ENCODE measurements at regions not wholly inside any gene's neighbourhood (a gene's known extent, or its start where the extent isn't known, plus 50 kb on each side); places are given as distances from the start of the nearest gene placed in this dataset.

- TF ChIP-seq SKIL (CRISPR knock-in tag; IDR thresholded peaks at IDR 0.05; ENCODE audit: borderline replicate concordance) (no peak), ASH2L (IDR thresholded peaks at IDR 0.05; ENCODE audit: insufficient read length, low read depth, low read length) (no peak), FOXA1 (IDR thresholded peaks at IDR 0.05) (no peak), FOXA1 (CRISPR knock-in tag; IDR thresholded peaks at IDR 0.05) (no peak), SAFB2 (CRISPR knock-in tag; IDR thresholded peaks at IDR 0.05; ENCODE audit: borderline replicate concordance, low read depth) (no peak), THAP9 (CRISPR knock-in tag; IDR thresholded peaks at IDR 0.05; ENCODE audit: borderline replicate concordance) (no peak), ZNF546 (CRISPR knock-in tag; conservative IDR thresholded peaks at IDR 0.05) (no peak), ZNF547 (CRISPR knock-in tag; IDR thresholded peaks at IDR 0.05) (no peak), SOX13 (IDR thresholded peaks at IDR 0.05) (no peak), SOX13 (CRISPR knock-in tag; conservative IDR thresholded peaks at IDR 0.05 in 1 of 2, IDR thresholded peaks at IDR 0.05 in 1 of 2) (no peak), ELK4 (CRISPR knock-in tag; IDR thresholded peaks at IDR 0.05; ENCODE audit: borderline replicate concordance) (no peak)
Measured at GRCh38 chr4:159526172-159526571, 423.3 kb downstream of the RAPGEF2 start (continued).
